C4-2B (cell line): ENCODE measurements at regions not wholly inside any gene's neighbourhood (a gene's known extent, or its start where the extent isn't known, plus 50 kb on each side); places are given as distances from the start of the nearest gene placed in this dataset.

Source experiments
- H3K27ac ChIP-seq: fragments of 450-650 bp; 2 replicates; pipeline ENCODE4 v1.5.1; 2017
- ZFX ChIP-seq: fragments of 450-650 bp; IDR thresholded peaks from 2 replicates; pipeline ENCODE4 v1.6.1; 2017
- TF ChIP-seq, protein P1 (sequence below): fragments of 450-650 bp; conservative IDR thresholded peaks from 2 replicates; pipeline ENCODE4 v1.5.1; 2017; ENCODE audit warnings: mild to moderate bottlenecking

- H3K27ac ChIP-seq, result no peak overlapping the region
- TF ChIP-seq, protein P1, sequence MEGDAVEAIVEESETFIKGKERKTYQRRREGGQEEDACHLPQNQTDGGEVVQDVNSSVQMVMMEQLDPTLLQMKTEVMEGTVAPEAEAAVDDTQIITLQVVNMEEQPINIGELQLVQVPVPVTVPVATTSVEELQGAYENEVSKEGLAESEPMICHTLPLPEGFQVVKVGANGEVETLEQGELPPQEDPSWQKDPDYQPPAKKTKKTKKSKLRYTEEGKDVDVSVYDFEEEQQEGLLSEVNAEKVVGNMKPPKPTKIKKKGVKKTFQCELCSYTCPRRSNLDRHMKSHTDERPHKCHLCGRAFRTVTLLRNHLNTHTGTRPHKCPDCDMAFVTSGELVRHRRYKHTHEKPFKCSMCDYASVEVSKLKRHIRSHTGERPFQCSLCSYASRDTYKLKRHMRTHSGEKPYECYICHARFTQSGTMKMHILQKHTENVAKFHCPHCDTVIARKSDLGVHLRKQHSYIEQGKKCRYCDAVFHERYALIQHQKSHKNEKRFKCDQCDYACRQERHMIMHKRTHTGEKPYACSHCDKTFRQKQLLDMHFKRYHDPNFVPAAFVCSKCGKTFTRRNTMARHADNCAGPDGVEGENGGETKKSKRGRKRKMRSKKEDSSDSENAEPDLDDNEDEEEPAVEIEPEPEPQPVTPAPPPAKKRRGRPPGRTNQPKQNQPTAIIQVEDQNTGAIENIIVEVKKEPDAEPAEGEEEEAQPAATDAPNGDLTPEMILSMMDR, result no peak
- TF ChIP-seq ZFX, result no peak
These were observed 115.1 kb upstream of the SPTLC3 start for GRCh38 chr20:12893653-12894052.

DNA sequence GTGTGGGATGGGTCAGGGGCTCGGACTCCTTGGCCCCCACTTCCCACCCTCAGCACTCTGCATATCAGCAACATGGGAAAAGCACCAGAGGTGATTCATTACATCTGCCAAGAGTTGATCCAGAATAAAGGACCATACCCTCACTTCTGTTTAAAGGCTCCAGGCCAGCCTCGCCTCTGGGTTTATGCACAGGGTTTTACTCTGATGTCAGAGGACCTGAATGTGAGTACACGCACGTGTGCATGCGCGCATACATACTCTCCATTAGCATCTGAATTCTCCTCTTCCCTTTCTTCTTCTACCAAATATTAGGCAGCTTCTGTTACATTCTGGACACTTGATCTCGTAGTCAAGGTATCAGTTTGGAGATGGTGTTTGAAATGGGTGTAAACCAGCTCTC is 114.7 kb upstream of the SPTLC3 start:
- H3K27ac ChIP-seq, result no peak overlapping the region
- TF ChIP-seq, protein P1, result no peak
- TF ChIP-seq ZFX, result no peak

DNA sequence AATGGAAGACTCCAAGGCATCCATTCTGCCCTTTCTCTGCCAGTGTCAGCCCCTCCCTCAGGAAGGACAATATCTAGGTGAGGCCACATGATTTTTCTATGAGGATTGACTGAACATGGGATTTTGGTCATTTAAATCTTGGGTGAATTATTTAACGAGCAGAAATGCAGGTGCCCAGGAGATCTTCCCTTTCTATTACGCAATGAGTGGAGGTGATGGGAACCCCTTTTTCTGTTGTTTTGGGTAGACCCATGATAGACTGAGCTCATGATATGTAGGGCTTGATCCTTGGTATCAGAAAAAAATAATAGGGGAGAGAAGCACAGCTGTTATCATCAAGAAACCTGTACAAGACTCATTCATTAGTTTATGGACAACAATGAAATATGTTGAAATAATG is 112.6 kb upstream of the SPTLC3 start:
- no peak overlapping the region for H3K27ac ChIP-seq
- no peak for TF ChIP-seq ZFX
- TF ChIP-seq, protein P1, result no peak

- H3K27ac ChIP-seq, result no peak overlapping the region
- no peak for TF ChIP-seq ZFX
- TF ChIP-seq, protein P1, result no peak
These were observed 105.8 kb upstream of the SPTLC3 start for GRCh38 chr20:12902992-12903391.

DNA sequence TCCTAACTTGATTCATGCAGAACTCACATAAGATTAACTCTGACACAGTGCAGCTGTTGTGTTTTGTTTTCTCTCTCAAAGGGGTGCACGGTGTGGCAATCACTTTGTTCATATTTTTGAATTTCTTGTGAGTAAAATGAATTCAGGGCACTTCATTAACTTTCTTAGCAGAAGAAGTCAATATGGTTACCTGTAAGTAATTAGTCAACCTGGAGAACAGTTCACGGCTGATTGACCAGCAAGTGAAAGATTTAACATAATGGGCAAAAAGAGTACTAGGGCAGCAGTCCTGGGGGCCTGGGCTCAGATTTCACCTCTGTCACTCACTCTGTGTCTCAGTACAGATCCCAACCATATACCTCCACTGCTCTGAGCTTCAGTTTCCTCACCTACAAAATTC is 102.4 kb upstream of the SPTLC3 start:
- TF ChIP-seq ZFX, result no peak
- TF ChIP-seq, protein P1, result no peak
- no peak overlapping the region for H3K27ac ChIP-seq

DNA sequence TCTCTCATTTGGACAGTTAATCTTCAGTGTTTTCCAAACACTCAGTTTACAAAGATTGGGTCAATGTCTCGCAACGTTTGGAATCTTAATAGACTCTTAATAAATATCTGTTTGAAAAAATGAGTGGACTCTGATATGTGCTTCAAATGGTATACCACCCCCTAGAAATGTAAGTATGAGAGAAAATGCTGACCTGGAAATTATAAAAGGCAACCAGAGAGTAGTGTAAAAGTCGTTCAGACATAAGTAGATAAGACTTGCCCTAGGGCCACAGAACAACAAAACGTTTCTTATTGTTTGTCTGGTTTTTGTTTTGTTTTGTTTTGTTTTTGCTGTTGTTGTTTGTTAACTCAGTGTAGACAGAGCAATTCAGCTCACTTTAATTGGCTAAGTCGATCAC is 97.4 kb upstream of the SPTLC3 start:
- TF ChIP-seq ZFX, result no peak
- TF ChIP-seq, protein P1, result no peak
- H3K27ac ChIP-seq, result no peak overlapping the region

GRCh38 chr20:12913781-12914443 is 94.9 kb upstream of the SPTLC3 start:
- TF ChIP-seq, protein P1, result no peak
- no peak for TF ChIP-seq ZFX
- H3K27ac ChIP-seq, result no peak overlapping the region
